ENCODE measurements at regions not wholly inside any gene's neighbourhood (a gene's known extent, or its start where the extent isn't known, plus 50 kb on each side); places are given as distances from the start of the nearest gene placed in this dataset.

GRCh38 chr22:33117821-33118220 is 59.6 kb upstream of the SYN3 start (continued):
- no peak for TF ChIP-seq PBX3 (IDR thresholded peaks at IDR 0.05; ENCODE audit: insufficient replicate concordance, low read depth, low read length)
- TF ChIP-seq TCF7 (IDR thresholded peaks at IDR 0.05; ENCODE audit: borderline replicate concordance) = no peak
- no peak for TF ChIP-seq FOS (IDR thresholded peaks at IDR 0.05; ENCODE audit: borderline replicate concordance, extremely low read depth, insufficient read length)
- TF ChIP-seq SPI1 (IDR thresholded peaks at IDR 0.05; ENCODE audit: borderline replicate concordance, insufficient read depth, low read depth, low read length) = no peak
- no peak for TF ChIP-seq HDAC2 (IDR thresholded peaks at IDR 0.05)
- no peak for TF ChIP-seq NBN (IDR thresholded peaks at IDR 0.05)
- TF ChIP-seq YBX1 (IDR thresholded peaks at IDR 0.05) = no peak
- TF ChIP-seq NRF1 (conservative IDR thresholded peaks at IDR 0.05; ENCODE audit: low read depth, low read length) = no peak
- no peak for TF ChIP-seq ZNF274 (IDR thresholded peaks at IDR 0.05; ENCODE audit: insufficient read depth, insufficient read length)

DNA sequence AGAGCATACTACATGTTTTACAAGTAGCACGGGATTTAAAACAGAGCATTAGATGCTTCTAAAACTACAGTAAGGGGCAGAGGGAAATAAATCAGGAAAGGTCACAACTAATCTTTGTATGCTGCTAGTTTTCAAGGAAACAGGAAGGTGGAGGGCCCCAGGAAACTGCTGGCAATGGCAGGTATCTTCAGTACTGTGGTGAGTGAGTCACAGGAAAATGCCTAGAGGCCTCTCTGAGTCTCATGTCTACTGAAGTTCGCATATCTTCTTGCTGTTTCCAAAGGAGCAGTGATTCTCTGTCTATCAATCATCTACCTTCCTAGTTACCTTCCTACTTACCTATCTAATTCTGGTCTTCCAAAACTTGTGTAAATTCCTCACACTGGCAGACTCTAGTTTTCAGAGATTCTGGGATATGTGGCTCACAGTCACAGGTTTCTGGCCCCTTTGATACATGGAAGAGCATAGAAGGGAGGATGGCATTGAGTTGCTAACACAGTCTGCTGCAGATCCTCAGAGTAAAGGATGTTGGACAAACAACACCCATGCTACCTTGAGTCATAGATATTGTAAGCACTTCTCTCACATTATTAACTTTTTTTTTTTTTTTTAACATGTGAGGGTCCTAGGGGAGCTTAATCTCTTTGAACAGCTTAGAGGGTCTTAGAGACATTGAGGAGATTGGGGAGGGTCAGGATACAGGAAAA is 58.8 kb upstream of the SYN3 start:
- Histone ChIP-seq H4K20me1 (ENCODE audit: control insufficient read depth, insufficient read depth) (no peaks in the 10 kb centered on the region), H3K36me3 (ENCODE audit: control insufficient read depth in 2 of 2, insufficient read depth in 2 of 2, low read length in 1 of 2) (no peaks in the 10 kb centered on the region), H3K9me3 (replicated peaks; ENCODE audit: control insufficient read depth, insufficient read depth, low read length) (no peaks in the 10 kb centered on the region; the same call in 2 of the 3 replicates), H3K27me3 (replicated peaks in 1 of 2; ENCODE audit: control insufficient read depth in 2 of 2, insufficient read depth in 2 of 2, low read length in 1 of 2) (no peaks in the 10 kb centered on the region), H3K4me3 (no peak overlapping the region), H3K9ac (ENCODE audit: control insufficient read depth, insufficient read depth, low read length) (no peak overlapping the region), H3K4me1 (ENCODE audit: control insufficient read depth, insufficient read depth, low read length) (no peaks in the 10 kb centered on the region), H3K79me2 (ENCODE audit: control insufficient read depth, insufficient read depth, low read length) (no peaks in the 10 kb centered on the region), H3K4me2 (ENCODE audit: control insufficient read depth, insufficient read depth) (no peak overlapping the region), H2AFZ (ENCODE audit: control insufficient read depth, low read depth, low read length) (no peak overlapping the region), H3K27ac (ENCODE audit: control insufficient read depth, insufficient read depth) (no peak overlapping the region)
- intact Hi-C loops (cut with micrococcal nuclease; ENCODE audit: unreplicated experiment) (no loop called here), in situ Hi-C loops (cut with MboI) (no loop called here)
- RAD21 ChIA-PET (ENCODE audit: unreplicated experiment) = no interaction called here
- FAIRE-seq (no peak), ATAC-seq (no peak), DNase-seq (ENCODE audit: low read depth, low spot score) (no peak)
- no TSS peak for BruUV-seq (replicated peaks)
- no peak for TF ChIP-seq NFYB (IDR thresholded peaks at IDR 0.05; ENCODE audit: insufficient read depth, low read depth, low read length)
- no peak for TF ChIP-seq RELB (IDR thresholded peaks at IDR 0.05; ENCODE audit: low read depth)
- TF ChIP-seq FOXM1 (IDR thresholded peaks at IDR 0.05; ENCODE audit: low read depth, low read length) = no peak
- no peak for TF ChIP-seq BACH1 (IDR thresholded peaks at IDR 0.05; ENCODE audit: borderline replicate concordance)
- TF ChIP-seq CREM (IDR thresholded peaks at IDR 0.05; ENCODE audit: low read depth) = no peak
- TF ChIP-seq SMARCA5 (IDR thresholded peaks at IDR 0.05) = no peak
- TF ChIP-seq STAT1 (conservative IDR thresholded peaks at IDR 0.05) = no peak
- TF ChIP-seq, protein P1, sequence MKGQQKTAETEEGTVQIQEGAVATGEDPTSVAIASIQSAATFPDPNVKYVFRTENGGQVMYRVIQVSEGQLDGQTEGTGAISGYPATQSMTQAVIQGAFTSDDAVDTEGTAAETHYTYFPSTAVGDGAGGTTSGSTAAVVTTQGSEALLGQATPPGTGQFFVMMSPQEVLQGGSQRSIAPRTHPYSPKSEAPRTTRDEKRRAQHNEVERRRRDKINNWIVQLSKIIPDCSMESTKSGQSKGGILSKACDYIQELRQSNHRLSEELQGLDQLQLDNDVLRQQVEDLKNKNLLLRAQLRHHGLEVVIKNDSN (IDR thresholded peaks at IDR 0.05; ENCODE audit: borderline replicate concordance, extremely low read length, insufficient read depth, low read depth, low read length) = no peak
- no peak for TF ChIP-seq RAD21 (IDR thresholded peaks at IDR 0.05; ENCODE audit: insufficient read depth, low read depth, low read length)
- no peak for TF ChIP-seq IRF4 (IDR thresholded peaks at IDR 0.05; ENCODE audit: low read depth, low read length)
- TF ChIP-seq NFYA (IDR thresholded peaks at IDR 0.05; ENCODE audit: borderline replicate concordance, low read depth, low read length) = no peak
- TF ChIP-seq STAT3 (IDR thresholded peaks at IDR 0.05; ENCODE audit: low read depth, low read length) = no peak
- no peak for TF ChIP-seq NBN (IDR thresholded peaks at IDR 0.05)
- CTCF ChIA-PET = no interaction called here
- 24% methylated on average over 2 of the region's 2 CpGs for WGBS (ENCODE audit: insufficient coverage, insufficient replicate concordance, low lambda C conversion rate, missing lambda C conversion rate)
- SMC1A ChIA-PET (ENCODE audit: uncharacterized antibody, unreplicated experiment) = no interaction called here
- POLR2A ChIA-PET = no interaction called here
